ENCODE measurements at regions not wholly inside any gene's neighbourhood (a gene's known extent, or its start where the extent isn't known, plus 50 kb on each side); places are given as distances from the start of the nearest gene placed in this dataset.

DNA sequence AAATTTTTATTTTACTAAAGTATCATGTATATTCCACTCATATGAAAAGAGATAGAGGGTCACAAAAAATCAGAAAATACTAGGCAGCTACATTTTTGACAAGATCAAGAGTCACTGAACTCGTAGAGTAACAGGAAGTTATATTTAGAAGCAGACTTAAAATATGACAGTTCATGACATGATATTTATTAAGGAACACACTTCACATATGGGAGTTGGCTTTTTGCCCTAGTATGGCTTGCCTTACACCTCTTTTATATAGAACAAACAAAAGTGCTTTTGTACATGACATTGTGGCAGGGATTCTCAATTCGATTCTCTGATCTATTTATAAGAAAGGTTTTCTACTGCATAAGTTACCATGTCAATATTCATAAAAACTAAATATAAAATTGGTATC is 80.1 kb upstream of the GBE1 start:
- TF ChIP-seq, protein P1, sequence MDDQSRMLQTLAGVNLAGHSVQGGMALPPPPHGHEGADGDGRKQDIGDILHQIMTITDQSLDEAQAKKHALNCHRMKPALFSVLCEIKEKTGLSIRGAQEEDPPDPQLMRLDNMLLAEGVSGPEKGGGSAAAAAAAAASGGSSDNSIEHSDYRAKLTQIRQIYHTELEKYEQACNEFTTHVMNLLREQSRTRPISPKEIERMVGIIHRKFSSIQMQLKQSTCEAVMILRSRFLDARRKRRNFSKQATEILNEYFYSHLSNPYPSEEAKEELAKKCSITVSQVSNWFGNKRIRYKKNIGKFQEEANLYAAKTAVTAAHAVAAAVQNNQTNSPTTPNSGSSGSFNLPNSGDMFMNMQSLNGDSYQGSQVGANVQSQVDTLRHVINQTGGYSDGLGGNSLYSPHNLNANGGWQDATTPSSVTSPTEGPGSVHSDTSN (IDR thresholded peaks at IDR 0.05): no peak
- TF ChIP-seq CTCF (IDR thresholded peaks at IDR 0.05) (no peak), MAFK (IDR thresholded peaks at IDR 0.05; ENCODE audit: partially characterized antibody) (no peak), REST (IDR thresholded peaks at IDR 0.05) (no peak), PHF8 (IDR thresholded peaks at IDR 0.05; ENCODE audit: borderline replicate concordance, low read depth) (no peak), NFE2L2 (conservative IDR thresholded peaks at IDR 0.05; ENCODE audit: low read length) (no peak), KDM1A (IDR thresholded peaks at IDR 0.05; ENCODE audit: low read depth) (no peak), RARB (CRISPR knock-in tag; IDR thresholded peaks at IDR 0.05) (no peak), HDAC2 (IDR thresholded peaks at IDR 0.05) (no peak), EP300 (IDR thresholded peaks at IDR 0.05) (no peak), NR3C1 (IDR thresholded peaks at IDR 0.05) (no peak), POLR2A (IDR thresholded peaks at IDR 0.05; ENCODE audit: low read length) (no peak)
- TF ChIP-seq, protein P2, sequence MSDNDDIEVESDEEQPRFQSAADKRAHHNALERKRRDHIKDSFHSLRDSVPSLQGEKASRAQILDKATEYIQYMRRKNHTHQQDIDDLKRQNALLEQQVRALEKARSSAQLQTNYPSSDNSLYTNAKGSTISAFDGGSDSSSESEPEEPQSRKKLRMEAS (IDR thresholded peaks at IDR 0.05): no peak
